ENCODE measurements at regions not wholly inside any gene's neighbourhood (a gene's known extent, or its start where the extent isn't known, plus 50 kb on each side); places are given as distances from the start of the nearest gene placed in this dataset.

DNA sequence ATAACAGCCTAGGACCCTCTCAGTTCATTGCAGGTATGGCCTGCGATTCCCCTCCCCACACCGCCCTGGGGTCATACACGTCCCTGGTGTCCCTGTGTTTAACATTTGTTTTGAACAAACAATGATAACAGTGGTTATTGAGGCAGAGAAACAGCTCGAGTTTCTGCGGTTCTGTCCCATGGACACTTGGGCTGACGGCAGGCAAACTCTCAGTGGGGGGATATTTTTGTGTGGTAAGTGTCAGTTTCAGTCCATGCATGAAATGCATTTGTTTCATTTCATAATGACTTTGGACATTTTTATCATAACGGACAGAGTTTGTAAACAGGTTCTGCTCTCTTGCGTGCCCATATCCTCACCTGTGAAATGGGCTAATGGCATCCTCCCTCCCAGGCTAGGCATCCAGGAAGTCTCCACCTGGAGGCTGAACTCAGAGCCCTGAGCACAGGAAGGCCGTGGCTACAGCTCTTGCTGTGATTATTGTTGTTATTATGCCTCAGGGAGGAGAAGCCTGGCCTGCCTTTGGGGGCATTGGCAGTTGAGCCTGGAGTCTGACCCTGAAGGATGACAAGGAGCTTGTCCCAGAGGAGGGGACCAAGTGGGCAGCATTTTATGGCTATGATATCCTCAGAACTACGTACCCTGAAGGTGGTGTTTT lies 190.9 kb downstream of the GADD45G start:
- ChIA-PET POLR2A (no interaction called here), CTCF (ENCODE audit: unreplicated experiment) (no interaction called here)
- Histone ChIP-seq H2AFZ (ENCODE audit: low read length) (no peak overlapping the region), H3K4me1 (ENCODE audit: insufficient read depth, low read length, poor library complexity, severe bottlenecking) (no peaks in the 10 kb centered on the region), H3K4me3 (ENCODE audit: low read depth, low read length, poor library complexity, severe bottlenecking) (no peak overlapping the region), H3K4me2 (ENCODE audit: low read length) (no peak overlapping the region), H3K9me3 (ENCODE audit: low read length) (no peaks in the 10 kb centered on the region), H3K79me2 (ENCODE audit: insufficient read depth, low read depth, low read length) (no peaks in the 10 kb centered on the region), H3K9me2 (ENCODE audit: insufficient read depth, low read length) (no peaks in the 10 kb centered on the region), H3K36me3 (ENCODE audit: insufficient read depth, low read length) (no peaks in the 10 kb centered on the region), H4K20me1 (ENCODE audit: insufficient read depth, low read length) (no peaks in the 10 kb centered on the region), H3K27ac (ENCODE audit: low read depth, low read length, poor library complexity, severe bottlenecking) (no peak overlapping the region)
- intact Hi-C loops (cut with micrococcal nuclease; ENCODE audit: unreplicated experiment): no loop called here
- no peak for TF ChIP-seq EZH2phosphoT487 (IDR thresholded peaks at IDR 0.05; ENCODE audit: borderline replicate concordance, low read depth, low read length)
- TF ChIP-seq, protein P1, sequence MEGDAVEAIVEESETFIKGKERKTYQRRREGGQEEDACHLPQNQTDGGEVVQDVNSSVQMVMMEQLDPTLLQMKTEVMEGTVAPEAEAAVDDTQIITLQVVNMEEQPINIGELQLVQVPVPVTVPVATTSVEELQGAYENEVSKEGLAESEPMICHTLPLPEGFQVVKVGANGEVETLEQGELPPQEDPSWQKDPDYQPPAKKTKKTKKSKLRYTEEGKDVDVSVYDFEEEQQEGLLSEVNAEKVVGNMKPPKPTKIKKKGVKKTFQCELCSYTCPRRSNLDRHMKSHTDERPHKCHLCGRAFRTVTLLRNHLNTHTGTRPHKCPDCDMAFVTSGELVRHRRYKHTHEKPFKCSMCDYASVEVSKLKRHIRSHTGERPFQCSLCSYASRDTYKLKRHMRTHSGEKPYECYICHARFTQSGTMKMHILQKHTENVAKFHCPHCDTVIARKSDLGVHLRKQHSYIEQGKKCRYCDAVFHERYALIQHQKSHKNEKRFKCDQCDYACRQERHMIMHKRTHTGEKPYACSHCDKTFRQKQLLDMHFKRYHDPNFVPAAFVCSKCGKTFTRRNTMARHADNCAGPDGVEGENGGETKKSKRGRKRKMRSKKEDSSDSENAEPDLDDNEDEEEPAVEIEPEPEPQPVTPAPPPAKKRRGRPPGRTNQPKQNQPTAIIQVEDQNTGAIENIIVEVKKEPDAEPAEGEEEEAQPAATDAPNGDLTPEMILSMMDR (conservative IDR thresholded peaks at IDR 0.05; ENCODE audit: low read length): no peak
- no TSS peak for BruUV-seq (replicated peaks)
- no peak for DNase-seq (ENCODE audit: low spot score)

DNA sequence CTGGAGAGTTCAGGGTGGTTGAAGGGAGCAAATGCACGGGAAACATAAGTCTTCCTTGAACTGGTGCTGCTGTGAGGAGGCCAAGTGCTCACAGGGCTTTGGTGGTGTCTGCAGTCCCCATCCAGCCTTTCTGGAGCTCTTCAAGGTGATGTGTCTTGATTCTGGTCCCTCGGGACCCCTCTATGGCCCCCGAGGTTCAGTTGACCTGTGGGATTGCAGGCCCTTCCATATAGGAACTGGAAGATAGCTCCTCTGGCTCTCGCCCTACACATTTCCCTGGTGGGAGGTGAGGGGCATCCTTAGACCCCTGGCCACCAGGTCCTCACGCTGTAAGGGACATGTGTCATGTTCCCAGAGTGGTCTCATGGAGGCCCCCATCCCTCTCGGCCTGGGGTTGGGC lies 191.8 kb downstream of the GADD45G start:
- no peaks in the 10 kb centered on the region for H3K36me3 ChIP-seq (ENCODE audit: insufficient read depth, low read length)
- H3K4me2 ChIP-seq (ENCODE audit: low read length): no peak overlapping the region
- no peaks in the 10 kb centered on the region for H3K79me2 ChIP-seq (ENCODE audit: insufficient read depth, low read depth, low read length)
- H3K4me3 ChIP-seq (ENCODE audit: low read depth, low read length, poor library complexity, severe bottlenecking): no peak overlapping the region
- H3K27ac ChIP-seq (ENCODE audit: low read depth, low read length, poor library complexity, severe bottlenecking): no peak overlapping the region
- no peaks in the 10 kb centered on the region for H3K9me3 ChIP-seq (ENCODE audit: low read length)
- BruUV-seq (replicated peaks): no TSS peak
- no peaks in the 10 kb centered on the region for H4K20me1 ChIP-seq (ENCODE audit: insufficient read depth, low read length)
- DNase-seq (ENCODE audit: low spot score): no peak
- intact Hi-C loops (cut with micrococcal nuclease; ENCODE audit: unreplicated experiment): no loop called here
- H2AFZ ChIP-seq (ENCODE audit: low read length): no peak overlapping the region
- POLR2A ChIA-PET: no interaction called here
- CTCF ChIA-PET (ENCODE audit: unreplicated experiment): no interaction called here
- TF ChIP-seq, protein P1 (conservative IDR thresholded peaks at IDR 0.05; ENCODE audit: low read length): no peak
- TF ChIP-seq EZH2phosphoT487 (IDR thresholded peaks at IDR 0.05; ENCODE audit: borderline replicate concordance, low read depth, low read length): no peak
- no peaks in the 10 kb centered on the region for H3K4me1 ChIP-seq (ENCODE audit: insufficient read depth, low read length, poor library complexity, severe bottlenecking)
- no peaks in the 10 kb centered on the region for H3K9me2 ChIP-seq (ENCODE audit: insufficient read depth, low read length)

DNA sequence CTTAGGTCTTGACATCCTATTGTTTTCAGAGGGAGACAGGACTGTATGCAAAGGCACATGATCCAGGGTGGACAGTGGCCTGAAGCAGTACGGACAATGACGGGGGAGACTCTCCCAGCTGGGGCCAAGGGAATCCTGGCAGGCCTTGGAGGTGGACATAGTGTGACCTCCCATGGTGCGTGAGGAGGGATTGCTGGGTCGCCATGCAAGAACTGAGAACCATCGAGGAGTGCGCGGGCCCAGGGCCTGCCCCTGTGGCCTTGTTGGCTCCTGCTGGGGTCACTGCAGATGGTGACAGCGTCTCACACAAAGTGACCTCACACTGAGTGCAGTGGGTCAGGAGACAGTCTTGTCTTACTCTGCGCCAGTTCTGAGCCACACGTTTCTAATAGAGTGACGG lies 192.4 kb downstream of the GADD45G start:
- H4K20me1 ChIP-seq (ENCODE audit: insufficient read depth, low read length): no peaks in the 10 kb centered on the region
- no peaks in the 10 kb centered on the region for H3K9me3 ChIP-seq (ENCODE audit: low read length)
- H3K36me3 ChIP-seq (ENCODE audit: insufficient read depth, low read length): no peaks in the 10 kb centered on the region
- no peak overlapping the region for H3K27ac ChIP-seq (ENCODE audit: low read depth, low read length, poor library complexity, severe bottlenecking)
- intact Hi-C loops (cut with micrococcal nuclease; ENCODE audit: unreplicated experiment): no loop called here
- H3K9me2 ChIP-seq (ENCODE audit: insufficient read depth, low read length): no peaks in the 10 kb centered on the region
- H3K4me3 ChIP-seq (ENCODE audit: low read depth, low read length, poor library complexity, severe bottlenecking): no peak overlapping the region
- H3K79me2 ChIP-seq (ENCODE audit: insufficient read depth, low read depth, low read length): no peaks in the 10 kb centered on the region
- no peaks in the 10 kb centered on the region for H3K4me1 ChIP-seq (ENCODE audit: insufficient read depth, low read length, poor library complexity, severe bottlenecking)
- TF ChIP-seq, protein P1 (conservative IDR thresholded peaks at IDR 0.05; ENCODE audit: low read length): no peak
- TF ChIP-seq EZH2phosphoT487 (IDR thresholded peaks at IDR 0.05; ENCODE audit: borderline replicate concordance, low read depth, low read length): no peak
- ChIA-PET POLR2A (no interaction called here), CTCF (ENCODE audit: unreplicated experiment) (no interaction called here)
- no peak overlapping the region for H2AFZ ChIP-seq (ENCODE audit: low read length)
- no peak overlapping the region for H3K4me2 ChIP-seq (ENCODE audit: low read length)
- no TSS peak for BruUV-seq (replicated peaks)
- DNase-seq (ENCODE audit: low spot score): no peak

All from OCI-LY7 (cell line).